Liver (tissue), 2 donors: ENCODE measurements at regions not wholly inside any gene's neighbourhood (a gene's known extent, or its start where the extent isn't known, plus 50 kb on each side); places are given as distances from the start of the nearest gene placed in this dataset.

Source experiments
- YY1 ChIP-seq: IDR thresholded peaks from 2 replicates; pipeline ENCODE4 v1.6.1; 2016; ENCODE audit warnings: antibody characterized with exemption, mild to moderate bottlenecking
- TF ChIP-seq, protein P1 (sequence below): IDR thresholded peaks from 2 replicates; pipeline ENCODE4 v1.6.1; 2016; ENCODE audit warnings: antibody characterized with exemption, mild to moderate bottlenecking
- TF ChIP-seq, protein P2 (sequence below): fragments of 150-350 bp; IDR thresholded peaks from 2 replicates; pipeline ENCODE4 v1.5.1; 2017; ENCODE audit warnings: improper control_type of control experiment, low read depth, low read length; ENCODE audit not compliant: missing input control
- donor health status: healthy.

- TF ChIP-seq, protein P1, sequence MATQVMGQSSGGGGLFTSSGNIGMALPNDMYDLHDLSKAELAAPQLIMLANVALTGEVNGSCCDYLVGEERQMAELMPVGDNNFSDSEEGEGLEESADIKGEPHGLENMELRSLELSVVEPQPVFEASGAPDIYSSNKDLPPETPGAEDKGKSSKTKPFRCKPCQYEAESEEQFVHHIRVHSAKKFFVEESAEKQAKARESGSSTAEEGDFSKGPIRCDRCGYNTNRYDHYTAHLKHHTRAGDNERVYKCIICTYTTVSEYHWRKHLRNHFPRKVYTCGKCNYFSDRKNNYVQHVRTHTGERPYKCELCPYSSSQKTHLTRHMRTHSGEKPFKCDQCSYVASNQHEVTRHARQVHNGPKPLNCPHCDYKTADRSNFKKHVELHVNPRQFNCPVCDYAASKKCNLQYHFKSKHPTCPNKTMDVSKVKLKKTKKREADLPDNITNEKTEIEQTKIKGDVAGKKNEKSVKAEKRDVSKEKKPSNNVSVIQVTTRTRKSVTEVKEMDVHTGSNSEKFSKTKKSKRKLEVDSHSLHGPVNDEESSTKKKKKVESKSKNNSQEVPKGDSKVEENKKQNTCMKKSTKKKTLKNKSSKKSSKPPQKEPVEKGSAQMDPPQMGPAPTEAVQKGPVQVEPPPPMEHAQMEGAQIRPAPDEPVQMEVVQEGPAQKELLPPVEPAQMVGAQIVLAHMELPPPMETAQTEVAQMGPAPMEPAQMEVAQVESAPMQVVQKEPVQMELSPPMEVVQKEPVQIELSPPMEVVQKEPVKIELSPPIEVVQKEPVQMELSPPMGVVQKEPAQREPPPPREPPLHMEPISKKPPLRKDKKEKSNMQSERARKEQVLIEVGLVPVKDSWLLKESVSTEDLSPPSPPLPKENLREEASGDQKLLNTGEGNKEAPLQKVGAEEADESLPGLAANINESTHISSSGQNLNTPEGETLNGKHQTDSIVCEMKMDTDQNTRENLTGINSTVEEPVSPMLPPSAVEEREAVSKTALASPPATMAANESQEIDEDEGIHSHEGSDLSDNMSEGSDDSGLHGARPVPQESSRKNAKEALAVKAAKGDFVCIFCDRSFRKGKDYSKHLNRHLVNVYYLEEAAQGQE = no peak
- TF ChIP-seq, protein P2, sequence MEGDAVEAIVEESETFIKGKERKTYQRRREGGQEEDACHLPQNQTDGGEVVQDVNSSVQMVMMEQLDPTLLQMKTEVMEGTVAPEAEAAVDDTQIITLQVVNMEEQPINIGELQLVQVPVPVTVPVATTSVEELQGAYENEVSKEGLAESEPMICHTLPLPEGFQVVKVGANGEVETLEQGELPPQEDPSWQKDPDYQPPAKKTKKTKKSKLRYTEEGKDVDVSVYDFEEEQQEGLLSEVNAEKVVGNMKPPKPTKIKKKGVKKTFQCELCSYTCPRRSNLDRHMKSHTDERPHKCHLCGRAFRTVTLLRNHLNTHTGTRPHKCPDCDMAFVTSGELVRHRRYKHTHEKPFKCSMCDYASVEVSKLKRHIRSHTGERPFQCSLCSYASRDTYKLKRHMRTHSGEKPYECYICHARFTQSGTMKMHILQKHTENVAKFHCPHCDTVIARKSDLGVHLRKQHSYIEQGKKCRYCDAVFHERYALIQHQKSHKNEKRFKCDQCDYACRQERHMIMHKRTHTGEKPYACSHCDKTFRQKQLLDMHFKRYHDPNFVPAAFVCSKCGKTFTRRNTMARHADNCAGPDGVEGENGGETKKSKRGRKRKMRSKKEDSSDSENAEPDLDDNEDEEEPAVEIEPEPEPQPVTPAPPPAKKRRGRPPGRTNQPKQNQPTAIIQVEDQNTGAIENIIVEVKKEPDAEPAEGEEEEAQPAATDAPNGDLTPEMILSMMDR = no peak
- TF ChIP-seq YY1 = no peak
Observed at GRCh38 chr5:12013351-12013750, 109.1 kb upstream of the CTNND2 start.
